NOMO-1 treated with dmso at 0.1 percent for 144 hours (cell line): ENCODE measurements at regions not wholly inside any gene's neighbourhood (a gene's known extent, or its start where the extent isn't known, plus 50 kb on each side); places are given as distances from the start of the nearest gene placed in this dataset.
"Not testable (repeated sequence)": the region's sequence is repeated elsewhere in the genome, so short reads cannot be mapped to it uniquely, and the experiment has no call there.

Experiments
- DNase-seq: peaks from one replicate; lab custom pipeline; 2025; ENCODE audit not compliant: unreplicated experiment; lab: John Stamatoyannopoulos, UW

GRCh38 chr4:60432911-60433310 lies 767.2 kb upstream of the ADGRL3 start:
- DNase-seq = no peak

DNA sequence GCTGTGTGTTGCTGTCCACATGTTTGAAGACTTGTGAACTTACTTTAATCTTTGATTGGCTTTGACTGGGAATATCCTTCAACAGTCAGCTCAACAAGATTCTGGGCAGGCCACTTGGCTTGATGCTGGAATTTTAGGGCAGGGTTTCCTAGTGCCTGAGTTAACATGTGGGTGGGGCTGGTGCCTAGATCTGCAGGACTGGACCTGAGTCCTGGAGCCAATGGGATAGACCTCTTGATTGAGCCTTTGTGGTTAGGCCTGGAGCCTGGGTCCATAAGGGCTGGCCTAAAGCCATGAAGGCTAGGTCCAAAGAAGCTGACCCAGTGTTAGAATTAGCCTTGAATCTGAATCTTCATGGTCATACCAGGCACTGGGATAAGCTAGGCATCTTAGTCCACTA lies 757.1 kb upstream of the ADGRL3 start:
- DNase-seq = no peak

DNA sequence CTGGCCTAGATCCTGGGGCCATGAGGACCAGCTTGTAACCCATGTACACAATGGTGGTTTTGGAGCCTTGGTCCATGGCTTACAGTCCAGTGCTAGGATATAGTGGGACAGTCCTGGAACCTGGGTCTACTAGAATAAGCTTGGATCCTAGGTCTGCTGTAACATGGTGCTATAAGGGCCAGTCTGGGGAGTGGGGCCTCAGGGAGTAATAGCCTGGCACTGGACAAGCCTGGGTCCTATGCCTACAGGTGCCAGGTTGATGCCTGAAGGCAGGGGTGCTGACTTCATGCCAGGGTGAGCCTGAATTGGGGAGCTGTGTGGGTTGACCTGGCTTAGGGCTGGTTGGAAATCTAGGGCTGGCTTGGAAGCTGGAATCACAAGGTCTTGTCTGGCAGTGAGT lies 756.3 kb upstream of the ADGRL3 start:
- no peak for DNase-seq

GRCh38 chr4:60450054-60450453 lies 750.1 kb upstream of the ADGRL3 start:
- DNase-seq = no peak

DNA sequence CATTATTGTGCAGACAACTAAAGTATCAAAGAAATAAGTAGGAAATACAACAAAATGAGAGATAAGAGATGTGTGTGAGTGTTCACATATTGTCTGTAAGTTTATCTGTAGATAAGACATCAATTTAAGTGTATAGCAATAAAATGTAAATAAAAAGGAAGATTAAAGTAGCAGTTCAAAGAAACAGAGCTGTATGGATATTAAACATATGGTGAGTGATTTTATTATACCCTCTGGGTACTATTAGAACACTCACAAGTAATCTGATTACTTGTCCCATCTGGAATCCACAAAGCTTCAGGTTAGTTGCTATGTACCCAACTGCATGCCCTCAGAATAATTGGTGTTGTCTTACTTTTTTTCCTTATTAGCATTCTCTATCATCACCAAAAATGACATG lies 747.9 kb upstream of the ADGRL3 start:
- no peak for DNase-seq

DNA sequence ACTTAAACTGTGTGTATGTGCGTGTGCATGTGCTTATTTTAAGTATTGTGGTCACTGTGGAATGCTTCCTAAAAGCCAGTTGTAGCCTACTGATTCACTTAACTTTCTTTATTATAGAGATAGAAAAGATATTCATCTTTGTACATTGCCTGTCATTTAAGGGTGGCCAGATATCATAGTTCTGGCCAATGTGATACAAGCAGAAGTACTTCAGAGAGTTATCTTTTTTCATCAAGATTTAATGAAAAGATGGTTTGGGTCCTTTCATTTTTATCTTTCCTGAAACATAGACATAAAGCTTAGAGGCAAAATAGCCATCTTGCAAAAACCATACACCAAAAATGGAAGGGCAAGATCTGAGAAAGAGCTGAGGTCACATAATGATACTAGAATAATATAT lies 744.7 kb upstream of the ADGRL3 start:
- DNase-seq = no peak

GRCh38 chr4:60461551-60461950 lies 738.6 kb upstream of the ADGRL3 start:
- no peak for DNase-seq

DNA sequence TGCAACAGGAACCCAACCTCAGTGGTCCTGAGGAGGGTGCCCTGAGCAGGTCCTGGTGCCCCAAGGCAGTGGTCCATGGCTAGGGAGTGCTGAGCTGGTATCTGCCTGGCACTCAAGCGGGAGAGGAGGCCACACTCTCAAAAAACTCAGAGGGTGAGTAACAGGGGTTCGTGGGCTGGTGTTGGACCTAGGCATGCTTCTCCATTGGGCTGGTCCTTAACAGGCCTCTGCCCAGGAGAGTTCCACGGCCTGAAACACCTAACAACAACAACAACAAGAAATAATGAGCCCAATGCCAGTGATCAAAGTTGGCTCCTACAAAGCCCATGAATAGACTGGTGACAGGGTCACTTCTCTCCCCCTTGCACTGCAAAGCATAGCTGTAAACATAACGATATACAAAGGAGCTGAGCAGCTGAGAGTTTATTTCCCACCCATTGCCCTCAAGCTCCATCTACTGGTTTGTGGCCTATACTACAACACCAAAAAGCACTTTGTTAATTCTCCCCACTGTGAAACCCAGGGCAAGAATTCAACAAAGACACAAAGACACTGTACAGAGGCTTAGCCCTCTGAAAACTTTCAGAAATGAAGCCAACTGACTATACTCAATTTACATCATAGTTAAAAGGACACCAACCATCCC lies 736.1 kb upstream of the ADGRL3 start:
- no peak for DNase-seq

GRCh38 chr4:60482921-60483351 lies 717.2 kb upstream of the ADGRL3 start:
- no peak for DNase-seq

GRCh38 chr4:60485276-60485675 lies 714.9 kb upstream of the ADGRL3 start:
- DNase-seq = no peak

- not testable (repeated sequence) for DNase-seq
Observed at GRCh38 chr4:60487118-60487761, 712.9 kb upstream of the ADGRL3 start.

DNA sequence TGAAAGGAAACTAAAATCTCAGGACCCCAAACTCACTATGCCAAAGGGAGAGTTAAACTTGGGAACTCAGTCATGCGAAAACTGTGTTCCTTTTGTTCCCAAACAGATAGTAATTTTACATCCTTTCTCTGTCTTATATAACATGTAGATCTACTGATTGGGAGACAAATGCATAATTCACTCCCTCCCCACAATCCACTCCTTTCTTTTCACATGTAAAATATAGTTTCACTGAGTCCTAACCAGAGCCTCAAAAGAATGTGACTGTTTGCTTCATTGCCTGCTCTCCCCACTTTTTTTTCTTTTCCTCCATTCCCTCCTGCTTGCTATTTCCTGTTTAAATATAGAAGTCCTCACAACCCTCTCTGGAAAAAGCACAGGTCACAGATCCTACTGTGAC lies 699.3 kb upstream of the ADGRL3 start:
- DNase-seq = no peak

GRCh38 chr4:60502733-60503132 lies 697.4 kb upstream of the ADGRL3 start:
- no peak for DNase-seq

- no peak for DNase-seq
Observed at GRCh38 chr4:60506061-60506460, 694.1 kb upstream of the ADGRL3 start.

DNA sequence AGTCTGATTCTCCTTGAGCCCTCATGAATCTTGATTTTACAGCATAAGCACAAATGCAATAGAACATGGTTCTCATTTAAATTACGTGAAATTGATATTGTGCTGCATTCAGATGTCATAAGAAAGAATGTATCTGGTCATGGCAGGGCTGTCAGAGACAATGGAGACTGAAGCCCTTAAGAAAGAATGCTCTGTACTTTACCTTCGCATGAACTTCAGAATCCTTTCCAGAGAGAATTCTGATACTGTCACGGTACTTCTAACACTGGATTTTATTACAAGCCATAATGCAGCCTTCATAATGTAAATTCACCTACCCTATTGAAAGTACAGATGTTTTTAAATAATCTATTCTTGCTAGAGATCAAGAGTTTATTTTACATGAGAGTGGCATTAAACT lies 677.9 kb upstream of the ADGRL3 start:
- DNase-seq = no peak

GRCh38 chr4:60531776-60532379 lies 668.2 kb upstream of the ADGRL3 start:
- no peak for DNase-seq

DNA sequence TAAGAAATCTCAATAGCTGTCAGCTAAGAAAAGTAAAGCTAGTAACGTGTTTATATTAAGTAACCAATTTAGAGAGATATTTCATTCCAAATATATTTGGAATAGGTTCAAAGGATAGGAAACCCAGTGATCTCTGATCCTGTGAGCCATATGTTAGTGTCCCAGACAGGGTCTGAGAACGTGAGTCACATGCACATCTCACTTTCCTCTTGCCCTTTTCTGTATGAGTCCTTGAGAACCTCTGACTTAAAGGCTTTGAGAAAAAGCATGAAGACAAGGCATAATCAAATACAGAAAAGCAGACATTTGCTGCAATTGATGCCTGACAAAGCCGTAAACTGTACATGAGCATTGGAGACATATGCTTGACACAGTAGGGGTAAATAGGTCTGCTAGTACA lies 655.1 kb upstream of the ADGRL3 start:
- DNase-seq = no peak

- no peak for DNase-seq
Observed at GRCh38 chr4:60562334-60562733, 637.8 kb upstream of the ADGRL3 start.

- no peak for DNase-seq
Observed at GRCh38 chr4:60565558-60565957, 634.6 kb upstream of the ADGRL3 start.

GRCh38 chr4:60575336-60575735 lies 624.8 kb upstream of the ADGRL3 start:
- DNase-seq = no peak

GRCh38 chr4:60579335-60579734 lies 620.8 kb upstream of the ADGRL3 start:
- no peak for DNase-seq

GRCh38 chr4:60581919-60582536 lies 618.1 kb upstream of the ADGRL3 start:
- no peak for DNase-seq
